Osteoblast (primary cell): ENCODE measurements at regions not wholly inside any gene's neighbourhood (a gene's known extent, or its start where the extent isn't known, plus 50 kb on each side); places are given as distances from the start of the nearest gene placed in this dataset.

Experiments
- DNase-seq: peaks from one replicate; pipeline ENCODE4 v3.0.0; 2011; ENCODE audit warnings: low spot score, mixed read lengths; ENCODE audit not compliant: insufficient read length; ENCODE audit errors: missing footprints
- H2AFZ ChIP-seq: 2 replicates; pipeline ENCODE4 v1.6.0; 2011; ENCODE audit warnings: mild to moderate bottlenecking, low read length
- H3K27ac ChIP-seq: 2 replicates; pipeline ENCODE4 v1.5.1; 2011; ENCODE audit warnings: mild to moderate bottlenecking, low read depth, low read length, moderate library complexity
- H3K27me3 ChIP-seq: 2 replicates; pipeline ENCODE4 v1.6.0; 2012; ENCODE audit warnings: mild to moderate bottlenecking, control low read depth, inconsistent platforms, low read length, moderate library complexity; ENCODE audit not compliant: insufficient read depth
- H3K36me3 ChIP-seq: 2 replicates; pipeline ENCODE4 v1.5.1; 2011; ENCODE audit warnings: mild to moderate bottlenecking, low read length, control low read depth, moderate library complexity; ENCODE audit not compliant: insufficient read depth
- H3K4me1 ChIP-seq: 2 replicates; pipeline ENCODE4 v1.5.1; 2011; ENCODE audit warnings: mild to moderate bottlenecking, low read length, control low read depth, moderate library complexity; ENCODE audit not compliant: insufficient read depth
- H3K4me2 ChIP-seq: 2 replicates; pipeline ENCODE4 v1.6.0; 2011; ENCODE audit warnings: mild to moderate bottlenecking, low read length; ENCODE audit not compliant: insufficient read depth
- H3K4me3 ChIP-seq: fragments of 200-600 bp; sonication (generic); 3 replicates; pipeline ENCODE4 v1.5.1; 2012; ENCODE audit warnings: mild to moderate bottlenecking, low read length, inconsistent platforms; ENCODE audit not compliant: insufficient read depth
- H3K79me2 ChIP-seq: 2 replicates; pipeline ENCODE4 v1.6.0; 2012; ENCODE audit warnings: mild to moderate bottlenecking, low read length, control low read depth, inconsistent platforms; ENCODE audit not compliant: insufficient read depth
- H3K9me3 ChIP-seq: 2 replicates; pipeline ENCODE4 v1.5.1; 2011; ENCODE audit warnings: low read depth, low read length, control low read depth
- H4K20me1 ChIP-seq: 2 replicates; pipeline ENCODE4 v1.6.0; 2012; ENCODE audit warnings: mild to moderate bottlenecking, low read length, control low read depth; ENCODE audit not compliant: insufficient read depth
- TF ChIP-seq, protein P1 (sequence below): IDR thresholded peaks from 2 replicates; pipeline ENCODE4 v1.5.1; 2011; ENCODE audit warnings: mild to moderate bottlenecking, low read depth, low read length, moderate library complexity; ENCODE audit errors: extremely low read depth

- no peaks in the 10 kb centered on the region for H3K36me3 ChIP-seq
- TF ChIP-seq, protein P1, sequence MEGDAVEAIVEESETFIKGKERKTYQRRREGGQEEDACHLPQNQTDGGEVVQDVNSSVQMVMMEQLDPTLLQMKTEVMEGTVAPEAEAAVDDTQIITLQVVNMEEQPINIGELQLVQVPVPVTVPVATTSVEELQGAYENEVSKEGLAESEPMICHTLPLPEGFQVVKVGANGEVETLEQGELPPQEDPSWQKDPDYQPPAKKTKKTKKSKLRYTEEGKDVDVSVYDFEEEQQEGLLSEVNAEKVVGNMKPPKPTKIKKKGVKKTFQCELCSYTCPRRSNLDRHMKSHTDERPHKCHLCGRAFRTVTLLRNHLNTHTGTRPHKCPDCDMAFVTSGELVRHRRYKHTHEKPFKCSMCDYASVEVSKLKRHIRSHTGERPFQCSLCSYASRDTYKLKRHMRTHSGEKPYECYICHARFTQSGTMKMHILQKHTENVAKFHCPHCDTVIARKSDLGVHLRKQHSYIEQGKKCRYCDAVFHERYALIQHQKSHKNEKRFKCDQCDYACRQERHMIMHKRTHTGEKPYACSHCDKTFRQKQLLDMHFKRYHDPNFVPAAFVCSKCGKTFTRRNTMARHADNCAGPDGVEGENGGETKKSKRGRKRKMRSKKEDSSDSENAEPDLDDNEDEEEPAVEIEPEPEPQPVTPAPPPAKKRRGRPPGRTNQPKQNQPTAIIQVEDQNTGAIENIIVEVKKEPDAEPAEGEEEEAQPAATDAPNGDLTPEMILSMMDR, result no peak
These were observed 112.1 kb upstream of the NWD2 start for GRCh38 chr4:37132351-37132974.

DNA sequence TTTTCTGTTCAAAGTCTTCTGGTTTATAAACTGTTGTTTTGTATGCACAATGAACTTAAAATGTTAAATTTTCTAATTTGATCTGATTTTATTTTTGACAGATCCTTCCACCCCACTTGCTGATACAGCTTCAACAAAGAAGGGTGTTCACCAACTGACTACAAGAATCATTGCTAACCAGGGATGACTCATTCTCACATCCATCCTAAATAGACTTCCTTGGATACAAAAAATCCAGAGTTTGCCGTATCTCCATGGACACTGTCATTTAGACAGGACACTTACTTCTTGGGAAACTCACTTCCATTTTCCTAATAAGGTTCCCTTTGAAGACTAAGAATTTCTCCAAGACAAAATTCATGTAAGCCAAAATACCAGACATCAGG, 111.6 kb upstream of the NWD2 start:
- Histone ChIP-seq H3K4me1 (no peaks in the 10 kb centered on the region), H3K4me2 (no peak overlapping the region), H2AFZ (no peak overlapping the region), H3K9me3 (peaks cover 6% of the 10 kb centered on the region), H3K27ac (no peak overlapping the region), H3K36me3 (no peaks in the 10 kb centered on the region), H3K4me3 (no peak overlapping the region), H3K27me3 (no peaks in the 10 kb centered on the region), H3K79me2 (no peaks in the 10 kb centered on the region), H4K20me1 (no peaks in the 10 kb centered on the region)
- TF ChIP-seq, protein P1, result no peak
- no peak for DNase-seq

More at GRCh38 chr4:37132351-37132974, 112.1 kb upstream of the NWD2 start:
- H3K4me3 ChIP-seq, result no peak overlapping the region
- H3K27ac ChIP-seq, result no peak overlapping the region
- H3K9me3 ChIP-seq, result peaks cover 4% of the 10 kb centered on the region
- no peak for DNase-seq
- H4K20me1 ChIP-seq, result no peaks in the 10 kb centered on the region
- H2AFZ ChIP-seq, result no peak overlapping the region
- H3K27me3 ChIP-seq, result no peaks in the 10 kb centered on the region
- no peak overlapping the region for H3K4me2 ChIP-seq
- no peaks in the 10 kb centered on the region for H3K4me1 ChIP-seq
- no peaks in the 10 kb centered on the region for H3K79me2 ChIP-seq

DNA sequence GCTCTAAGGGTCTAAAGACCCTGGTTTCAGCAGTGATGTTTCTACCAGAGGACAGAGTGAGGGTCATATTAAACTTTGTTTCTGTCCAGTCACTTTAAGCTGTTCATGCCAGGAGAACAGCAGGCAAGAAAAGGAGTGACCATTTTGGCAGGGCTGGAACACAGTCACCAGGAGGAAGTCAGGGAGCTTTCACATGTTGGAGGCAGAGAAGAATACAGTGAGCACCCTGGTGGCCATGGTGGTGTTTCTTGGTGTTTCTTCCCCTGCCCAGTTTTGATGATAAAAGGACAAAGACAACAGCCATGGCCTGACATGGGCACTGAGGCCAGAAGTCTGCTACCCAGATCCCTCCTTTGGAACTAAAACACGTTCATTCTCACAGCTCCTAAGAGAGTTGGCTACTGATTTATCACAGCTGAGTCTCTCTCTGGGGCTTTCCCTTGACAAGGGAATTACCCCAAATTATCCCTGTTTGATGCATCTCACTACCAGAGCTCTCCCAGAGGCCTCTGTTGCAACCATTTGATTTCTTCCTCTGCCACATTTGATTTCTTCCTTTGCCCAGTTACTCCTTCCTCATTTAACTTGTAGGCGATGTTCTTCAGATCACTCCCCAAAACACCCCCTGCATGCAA, 106.4 kb upstream of the NWD2 start:
- Histone ChIP-seq H2AFZ (no peak overlapping the region), H3K36me3 (no peaks in the 10 kb centered on the region), H3K27me3 (no peaks in the 10 kb centered on the region), H3K79me2 (no peaks in the 10 kb centered on the region), H3K4me3 (no peak overlapping the region), H3K9me3 (peaks cover 4% of the 10 kb centered on the region), H3K27ac (no peak overlapping the region), H4K20me1 (no peaks in the 10 kb centered on the region), H3K4me1 (no peaks in the 10 kb centered on the region), H3K4me2 (no peak overlapping the region)
- DNase-seq, result no peak
- TF ChIP-seq, protein P1, result no peak

- Histone ChIP-seq H3K36me3 (no peaks in the 10 kb centered on the region), H3K27me3 (no peaks in the 10 kb centered on the region), H2AFZ (no peak overlapping the region), H3K4me2 (no peak overlapping the region), H3K79me2 (no peaks in the 10 kb centered on the region), H4K20me1 (no peaks in the 10 kb centered on the region), H3K4me1 (no peaks in the 10 kb centered on the region), H3K9me3 (peaks cover 4% of the 10 kb centered on the region), H3K4me3 (no peak overlapping the region), H3K27ac (no peak overlapping the region)
- DNase-seq, result no peak
- TF ChIP-seq, protein P1, result no peak
These were observed 105.8 kb upstream of the NWD2 start for GRCh38 chr4:37138789-37139188.
